22Rv1 (cell line): ENCODE measurements at regions not wholly inside any gene's neighbourhood (a gene's known extent, or its start where the extent isn't known, plus 50 kb on each side); places are given as distances from the start of the nearest gene placed in this dataset.

Source experiments
- ZFX ChIP-seq: fragments of 450-650 bp; IDR thresholded peaks from 2 replicates; pipeline ENCODE4 v1.6.1; 2017; ENCODE audit warnings: antibody characterized with exemption, borderline replicate concordance
- TF ChIP-seq, protein P1 (sequence below): fragments of 450-650 bp; IDR thresholded peaks from 2 replicates; pipeline ENCODE4 v1.5.1; 2017; ENCODE audit warnings: mild to moderate bottlenecking

DNA sequence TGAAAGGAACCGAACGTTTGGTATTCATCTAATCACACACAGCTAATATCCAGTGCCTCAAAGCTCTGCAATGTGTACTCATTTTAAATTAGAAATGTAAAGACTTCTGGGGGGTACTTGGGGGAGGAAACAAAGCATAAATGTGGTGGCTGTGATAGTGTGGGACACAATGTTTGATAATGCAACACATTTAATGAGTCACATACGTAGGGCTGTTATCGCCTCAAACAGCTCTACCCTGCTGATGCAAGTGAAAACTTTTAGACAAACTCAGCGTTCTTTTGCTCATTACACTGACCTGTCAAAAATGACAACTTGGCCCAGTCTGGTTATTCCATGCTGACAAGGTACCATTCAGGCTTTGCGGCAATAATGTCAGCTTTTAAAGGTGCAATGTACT is 1227.1 kb upstream of the CELF4 start:
- TF ChIP-seq ZFX, result no peak
- TF ChIP-seq, protein P1, sequence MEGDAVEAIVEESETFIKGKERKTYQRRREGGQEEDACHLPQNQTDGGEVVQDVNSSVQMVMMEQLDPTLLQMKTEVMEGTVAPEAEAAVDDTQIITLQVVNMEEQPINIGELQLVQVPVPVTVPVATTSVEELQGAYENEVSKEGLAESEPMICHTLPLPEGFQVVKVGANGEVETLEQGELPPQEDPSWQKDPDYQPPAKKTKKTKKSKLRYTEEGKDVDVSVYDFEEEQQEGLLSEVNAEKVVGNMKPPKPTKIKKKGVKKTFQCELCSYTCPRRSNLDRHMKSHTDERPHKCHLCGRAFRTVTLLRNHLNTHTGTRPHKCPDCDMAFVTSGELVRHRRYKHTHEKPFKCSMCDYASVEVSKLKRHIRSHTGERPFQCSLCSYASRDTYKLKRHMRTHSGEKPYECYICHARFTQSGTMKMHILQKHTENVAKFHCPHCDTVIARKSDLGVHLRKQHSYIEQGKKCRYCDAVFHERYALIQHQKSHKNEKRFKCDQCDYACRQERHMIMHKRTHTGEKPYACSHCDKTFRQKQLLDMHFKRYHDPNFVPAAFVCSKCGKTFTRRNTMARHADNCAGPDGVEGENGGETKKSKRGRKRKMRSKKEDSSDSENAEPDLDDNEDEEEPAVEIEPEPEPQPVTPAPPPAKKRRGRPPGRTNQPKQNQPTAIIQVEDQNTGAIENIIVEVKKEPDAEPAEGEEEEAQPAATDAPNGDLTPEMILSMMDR, result no peak
